Colonic mucosa (tissue), 4 donors: ENCODE measurements at regions not wholly inside any gene's neighbourhood (a gene's known extent, or its start where the extent isn't known, plus 50 kb on each side); places are given as distances from the start of the nearest gene placed in this dataset.

ENCODE experiments used
- DNase-seq: peaks from one replicate; pipeline ENCODE4 v3.0.0-alpha.2; 2020
- H3K27ac ChIP-seq: fragments of 200-600 bp; one replicate; pipeline ENCODE4 v1.8.0; 2021
- H3K27me3 ChIP-seq: fragments of 200-600 bp; one replicate; pipeline ENCODE4 v1.8.0; 2021
- H3K36me3 ChIP-seq: fragments of 200-600 bp; one replicate; pipeline ENCODE4 v1.8.0; 2021
- H3K4me1 ChIP-seq: fragments of 200-600 bp; one replicate; pipeline ENCODE4 v1.8.0; 2021; ENCODE audit warnings: mild to moderate bottlenecking
- H3K4me3 ChIP-seq: fragments of 200-600 bp; one replicate; pipeline ENCODE4 v1.8.0; 2021
- H3K9ac ChIP-seq, 2 donors: one replicate each; pipeline ENCODE4 v1.7.0; 2013; ENCODE audit warnings: control low read depth in 2 of 2, low read depth in 2 of 2, low read length in 2 of 2
- H3K9me3 ChIP-seq: fragments of 200-600 bp; one replicate; pipeline ENCODE4 v1.8.0; 2021
- intact Hi-C: fragments of 100-400 bp; cut with DNase I; formaldehyde crosslinking; loops from one replicate; pipeline ENCODE4 v1.14.1; 2022
- TF ChIP-seq, protein P1 (sequence below): fragments of 200-600 bp; IDR thresholded peaks from one replicate; pipeline ENCODE4 v1.8.0; 2022; ENCODE audit warnings: antibody characterized with exemption, mild to moderate bottlenecking
- donor health status: healthy.
- donor health status: DM: no; HTN: no; CAD: no.
- donor health status: DM: no; HTN: no; CAD: no.

DNA sequence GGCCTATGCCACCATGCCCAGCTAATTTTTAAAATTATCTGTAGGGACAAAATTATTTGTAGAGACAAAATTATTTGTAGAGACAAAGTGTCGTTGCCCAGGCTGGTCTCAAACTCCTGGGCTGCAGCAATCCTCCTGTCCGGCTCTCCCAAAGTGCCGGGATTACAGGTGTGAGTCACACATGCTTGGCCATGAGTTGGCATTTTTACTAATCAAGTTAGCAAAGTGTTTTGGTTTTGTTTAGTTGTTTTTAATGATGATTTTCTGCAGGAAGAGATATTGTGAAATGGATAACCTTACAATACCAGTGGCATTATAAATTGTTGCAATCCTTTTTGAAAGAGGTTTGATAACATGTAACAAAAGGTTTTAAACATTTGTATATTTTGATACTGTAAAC is 65.3 kb upstream of the MAGI3 start:
- Histone ChIP-seq H3K9me3 (no peaks in the 10 kb centered on the region), H3K4me3 (no peak overlapping the region), H3K4me1 (no peaks in the 10 kb centered on the region), H3K27ac (no peak overlapping the region), H3K27me3 (no peaks in the 10 kb centered on the region), H3K36me3 (no peaks in the 10 kb centered on the region), H3K9ac (no peak overlapping the region)
- intact Hi-C loops = no loop called here
- TF ChIP-seq, protein P1, sequence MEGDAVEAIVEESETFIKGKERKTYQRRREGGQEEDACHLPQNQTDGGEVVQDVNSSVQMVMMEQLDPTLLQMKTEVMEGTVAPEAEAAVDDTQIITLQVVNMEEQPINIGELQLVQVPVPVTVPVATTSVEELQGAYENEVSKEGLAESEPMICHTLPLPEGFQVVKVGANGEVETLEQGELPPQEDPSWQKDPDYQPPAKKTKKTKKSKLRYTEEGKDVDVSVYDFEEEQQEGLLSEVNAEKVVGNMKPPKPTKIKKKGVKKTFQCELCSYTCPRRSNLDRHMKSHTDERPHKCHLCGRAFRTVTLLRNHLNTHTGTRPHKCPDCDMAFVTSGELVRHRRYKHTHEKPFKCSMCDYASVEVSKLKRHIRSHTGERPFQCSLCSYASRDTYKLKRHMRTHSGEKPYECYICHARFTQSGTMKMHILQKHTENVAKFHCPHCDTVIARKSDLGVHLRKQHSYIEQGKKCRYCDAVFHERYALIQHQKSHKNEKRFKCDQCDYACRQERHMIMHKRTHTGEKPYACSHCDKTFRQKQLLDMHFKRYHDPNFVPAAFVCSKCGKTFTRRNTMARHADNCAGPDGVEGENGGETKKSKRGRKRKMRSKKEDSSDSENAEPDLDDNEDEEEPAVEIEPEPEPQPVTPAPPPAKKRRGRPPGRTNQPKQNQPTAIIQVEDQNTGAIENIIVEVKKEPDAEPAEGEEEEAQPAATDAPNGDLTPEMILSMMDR = no peak
- DNase-seq = no peak

DNA sequence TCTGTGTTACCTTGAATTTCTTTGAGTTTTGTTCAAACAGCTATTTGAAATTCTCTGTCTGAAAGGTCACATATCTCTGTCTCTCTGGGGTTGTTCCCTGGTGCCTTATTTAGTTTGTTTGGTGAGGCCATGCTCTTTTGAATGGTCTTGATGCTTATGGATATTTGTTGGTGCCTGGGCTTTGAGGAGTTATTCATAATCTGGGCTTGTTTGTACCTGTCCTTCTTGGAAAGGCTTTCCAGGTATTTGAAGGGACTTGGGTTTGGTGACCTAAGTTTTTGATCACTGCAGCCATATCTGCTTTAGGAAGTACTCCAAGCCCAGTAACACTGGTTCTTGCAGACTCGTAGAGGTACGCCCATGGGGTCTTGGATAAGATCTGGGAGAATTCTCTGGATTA is 63.3 kb upstream of the MAGI3 start:
- no peak overlapping the region for H3K27ac ChIP-seq
- H3K27me3 ChIP-seq = no peaks in the 10 kb centered on the region
- TF ChIP-seq, protein P1 = no peak
- no peak for DNase-seq
- intact Hi-C loops = no loop called here
- H3K4me3 ChIP-seq = no peak overlapping the region
- no peaks in the 10 kb centered on the region for H3K36me3 ChIP-seq
- H3K9ac ChIP-seq = no peak overlapping the region
- H3K9me3 ChIP-seq = no peaks in the 10 kb centered on the region
- no peaks in the 10 kb centered on the region for H3K4me1 ChIP-seq

DNA sequence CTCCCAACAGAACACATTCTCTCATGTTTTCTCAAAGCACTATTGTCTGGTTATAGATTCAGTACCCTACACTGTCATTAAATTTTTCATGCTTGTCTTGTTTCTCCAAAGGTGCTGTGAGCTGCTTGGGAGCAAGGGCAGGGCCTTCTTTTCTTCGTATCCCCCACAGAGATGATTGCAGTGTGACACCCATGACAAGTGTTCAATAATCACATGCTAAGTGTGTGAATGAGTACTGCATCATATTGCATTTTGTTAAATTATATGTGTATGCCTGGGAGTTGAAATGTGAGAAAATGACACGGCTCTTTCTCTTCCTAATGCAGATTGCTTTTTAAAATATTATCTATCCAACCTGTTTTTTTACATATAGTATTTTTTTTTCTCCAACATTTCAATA is 57.3 kb upstream of the MAGI3 start:
- intact Hi-C loops = no loop called here
- Histone ChIP-seq H3K9me3 (no peaks in the 10 kb centered on the region), H3K36me3 (no peaks in the 10 kb centered on the region), H3K27me3 (no peaks in the 10 kb centered on the region), H3K27ac (no peak overlapping the region), H3K9ac (no peak overlapping the region), H3K4me3 (no peak overlapping the region), H3K4me1 (no peaks in the 10 kb centered on the region)
- DNase-seq = no peak
- TF ChIP-seq, protein P1 = no peak

DNA sequence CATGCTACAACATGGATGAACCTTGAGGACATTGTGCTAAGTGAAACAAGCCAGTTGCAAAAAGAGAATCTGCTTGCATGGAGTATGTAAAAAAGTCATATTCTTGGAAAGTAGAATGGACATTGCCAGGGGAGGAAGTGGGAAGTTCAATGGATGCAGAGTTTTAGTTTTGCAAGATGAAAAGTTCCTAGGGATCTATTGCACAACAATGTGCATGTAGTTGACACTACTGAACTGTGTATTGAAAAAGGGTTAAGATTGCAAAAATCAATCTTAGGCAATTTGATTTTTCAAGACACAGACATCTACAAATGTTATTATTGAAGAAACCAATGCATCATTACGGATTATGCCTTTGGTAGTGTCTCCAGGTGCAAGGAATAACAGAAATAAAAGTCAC is 50.3 kb upstream of the MAGI3 start:
- H3K4me3 ChIP-seq = no peak overlapping the region
- intact Hi-C loops = no loop called here
- no peak overlapping the region for H3K27ac ChIP-seq
- H3K4me1 ChIP-seq = no peaks in the 10 kb centered on the region
- no peak overlapping the region for H3K9ac ChIP-seq
- no peak for DNase-seq
- TF ChIP-seq, protein P1 = no peak
- H3K36me3 ChIP-seq = no peaks in the 10 kb centered on the region
- no peaks in the 10 kb centered on the region for H3K27me3 ChIP-seq
- no peaks in the 10 kb centered on the region for H3K9me3 ChIP-seq
